H1 (cell line): ENCODE measurements at regions not wholly inside any gene's neighbourhood (a gene's known extent, or its start where the extent isn't known, plus 50 kb on each side); places are given as distances from the start of the nearest gene placed in this dataset.
A peak's percentile ranks its signal among the peaks of the same experiment; 100 is the strongest.

ENCODE experiments used
- CTCF ChIA-PET: fragments of 300-600 bp; sonication (Branson Sonifier 250); formaldehyde crosslinking; loops from one replicate; lab custom pipeline; 2021; ENCODE audit not compliant: partially characterized antibody; lab: Charles Lee
- POLR2A ChIA-PET: fragments of 300-600 bp; sonication (Branson Sonifier 250); formaldehyde crosslinking; loops from one replicate; lab custom pipeline; 2021; ENCODE audit warnings: inconsistent platforms; ENCODE audit not compliant: partially characterized antibody; lab: Charles Lee
- DNase-seq, 2 experiments: peaks; one replicate each; pipeline versions ENCODE4 v3.0.0 to v3.0.0-alpha.2; 2010 to 2022; ENCODE audit warnings: low spot score in 2 of 2, low read depth in 1 of 2, mixed read lengths in 1 of 2
- FAIRE-seq: peaks from 2 replicates; lab custom pipeline; 2011; peaks lifted over from hg19 to GRCh38; lab: Jason Lieb, UNC
- H2AFZ ChIP-seq: 2 replicates; pipeline ENCODE4 v1.8.1; 2012; ENCODE audit warnings: low read length, inconsistent platforms
- H2AK5ac ChIP-seq: 2 replicates; pipeline ENCODE4 v1.6.1; 2013; ENCODE audit warnings: low read depth, low read length
- H2BK120ac ChIP-seq: replicated peaks from 2 replicates; pipeline ENCODE3; 2013; ENCODE audit warnings: low read depth, low read length, inconsistent platforms
- H2BK12ac ChIP-seq: 2 replicates; pipeline ENCODE4 v1.6.1; 2013; ENCODE audit warnings: low read depth, low read length
- H2BK15ac ChIP-seq: 2 replicates; pipeline ENCODE4 v1.6.1; 2013; ENCODE audit warnings: low read length
- H2BK20ac ChIP-seq: 2 replicates; pipeline ENCODE4 v1.6.1; 2013; ENCODE audit warnings: low read length
- H2BK5ac ChIP-seq: 2 replicates; pipeline ENCODE4 v1.6.1; 2013; ENCODE audit warnings: low read depth, low read length
- H3K14ac ChIP-seq: 2 replicates; pipeline ENCODE4 v1.6.1; 2013; ENCODE audit warnings: inconsistent platforms; ENCODE audit not compliant: insufficient read length
- H3K18ac ChIP-seq: 2 replicates; pipeline ENCODE4 v1.6.1; 2013; ENCODE audit warnings: low read length; ENCODE audit errors: extremely low read depth
- H3K23ac ChIP-seq: 2 replicates; pipeline ENCODE4 v1.6.1; 2013; ENCODE audit warnings: inconsistent platforms; ENCODE audit not compliant: insufficient read length
- H3K23me2 ChIP-seq: 2 replicates; pipeline ENCODE4 v1.6.1; 2013; ENCODE audit warnings: low read depth, low read length
- H3K27ac ChIP-seq: 2 replicates; pipeline ENCODE4 v1.6.1; 2011; ENCODE audit warnings: low read depth, low read length, inconsistent platforms
- H3K27me3 ChIP-seq, 4 experiments: replicated peaks in 1 of 4; 1 replicate in 1 of 4; 2 replicates in 3 of 4; pipeline versions ENCODE4 v1.6.1 to v1.8.1; 2011 to 2013; ENCODE audit warnings: low read length in 3 of 4, mild to moderate bottlenecking in 3 of 4, inconsistent platforms in 2 of 4, mixed read lengths in 2 of 4, moderate library complexity in 1 of 4; ENCODE audit not compliant: control insufficient read depth in 3 of 4, insufficient read depth in 3 of 4; ENCODE audit errors: extremely low read depth in 1 of 4
- H3K36me3 ChIP-seq, 4 experiments: 2 replicates each; pipeline versions ENCODE4 v1.6.1 to v1.8.1; 2011 to 2013; ENCODE audit warnings: mild to moderate bottlenecking in 4 of 4, low read length in 3 of 4, moderate library complexity in 2 of 4, control low read depth in 1 of 4, inconsistent platforms in 1 of 4; ENCODE audit not compliant: insufficient read depth in 4 of 4, control insufficient read depth in 2 of 4
- H3K4ac ChIP-seq: replicated peaks from 2 replicates; pipeline ENCODE3; 2013; ENCODE audit warnings: low read length, low read depth, mixed read lengths, inconsistent platforms; ENCODE audit not compliant: insufficient read length
- H3K4me1 ChIP-seq, 4 experiments: replicated peaks in 1 of 4; 1 replicate in 1 of 4; 2 replicates in 3 of 4; pipeline versions ENCODE4 v1.6.1 to v1.8.1; 2011 to 2013; ENCODE audit warnings: low read length in 3 of 4, inconsistent platforms in 2 of 4, mixed read lengths in 1 of 4; ENCODE audit not compliant: insufficient read depth in 4 of 4, control insufficient read depth in 3 of 4
- H3K4me2 ChIP-seq, 2 experiments: 2 replicates each; pipeline versions ENCODE4 v1.6.1 to v1.8.1; 2011 to 2013; ENCODE audit warnings: low read depth in 2 of 2, low read length in 2 of 2, control low read depth in 1 of 2, inconsistent platforms in 1 of 2, mild to moderate bottlenecking in 1 of 2; ENCODE audit not compliant: insufficient read depth in 1 of 2
- H3K4me3 ChIP-seq, 4 experiments: fragments of 200-600, 300-600 bp in 1 of 4; sonication (generic), shearing (Covaris generic), sonication (Bioruptor Twin) in 1 of 4; 2 replicates each; pipeline versions ENCODE4 v1.5.1 to v1.8.1; 2011 to 2016; ENCODE audit warnings: low read length in 4 of 4, low read depth in 3 of 4, control low read depth in 2 of 4, inconsistent platforms in 2 of 4, mild to moderate bottlenecking in 2 of 4, mixed read lengths in 1 of 4, moderate library complexity in 1 of 4; ENCODE audit not compliant: insufficient read depth in 2 of 4; ENCODE audit errors: extremely low read depth in 1 of 4
- H3K56ac ChIP-seq: replicated peaks from 2 replicates; pipeline ENCODE3; 2013; ENCODE audit warnings: low read depth, mild to moderate bottlenecking, mixed read lengths, low read length, inconsistent platforms; ENCODE audit not compliant: insufficient read length
- H3K79me1 ChIP-seq: 2 replicates; pipeline ENCODE4 v1.6.1; 2013; ENCODE audit warnings: low read depth, low read length, control low read depth
- H3K79me2 ChIP-seq, 2 experiments: 2 replicates each; pipeline versions ENCODE4 v1.6.1 to v1.8.1; 2012 to 2013; ENCODE audit warnings: low read length in 2 of 2, mild to moderate bottlenecking in 2 of 2, inconsistent platforms in 1 of 2; ENCODE audit not compliant: insufficient read depth in 2 of 2, control insufficient read depth in 1 of 2
- H3K9ac ChIP-seq, 4 experiments: replicated peaks in 1 of 4; 1 replicate in 1 of 4; 2 replicates in 3 of 4; pipeline versions ENCODE4 v1.6.1 to v1.8.1; 2011 to 2013; ENCODE audit warnings: low read depth in 3 of 4, low read length in 3 of 4, control low read depth in 2 of 4, mild to moderate bottlenecking in 2 of 4, moderate library complexity in 2 of 4, inconsistent platforms in 1 of 4; ENCODE audit errors: extremely low read depth in 1 of 4
- H3K9me3 ChIP-seq, 2 experiments: 2 replicates each; pipeline versions ENCODE4 v1.6.1 to v1.8.1; 2012 to 2013; ENCODE audit warnings: mild to moderate bottlenecking in 2 of 2, moderate library complexity in 2 of 2, control low read depth in 1 of 2, inconsistent platforms in 1 of 2, low read depth in 1 of 2, low read length in 1 of 2, mixed read lengths in 1 of 2; ENCODE audit not compliant: insufficient read depth in 2 of 2
- H4K20me1 ChIP-seq, 2 experiments: replicated peaks in 1 of 2; 2 replicates each; pipeline versions ENCODE3 to v1.8.1; 2011 to 2013; ENCODE audit warnings: inconsistent platforms in 2 of 2, low read length in 2 of 2, mild to moderate bottlenecking in 1 of 2; ENCODE audit not compliant: insufficient read depth in 2 of 2, control insufficient read depth in 1 of 2
- H4K5ac ChIP-seq: 2 replicates; pipeline ENCODE4 v1.6.1; 2013; ENCODE audit warnings: low read length, low read depth, mixed read lengths, inconsistent platforms; ENCODE audit not compliant: insufficient read length
- H4K8ac ChIP-seq: 2 replicates; pipeline ENCODE4 v1.8.0; 2013; ENCODE audit warnings: mild to moderate bottlenecking, moderate library complexity, low read length, inconsistent platforms; ENCODE audit not compliant: insufficient read depth; ENCODE audit errors: extremely low read depth
- H4K91ac ChIP-seq: replicated peaks from 2 replicates; pipeline ENCODE3; 2013; ENCODE audit warnings: low read length, mixed read lengths, inconsistent platforms; ENCODE audit not compliant: insufficient read length
- CEBPB ChIP-seq: IDR thresholded peaks from 2 replicates; pipeline ENCODE4 v1.6.1; 2012; ENCODE audit warnings: low read depth, low read length
- CTCF ChIP-seq, 3 experiments: IDR thresholded peaks; 1 replicate in 2 of 3; 2 replicates in 1 of 3; pipeline versions ENCODE4 v1.5.1 to v1.6.1; 2011; ENCODE audit warnings: low read length in 3 of 3, mild to moderate bottlenecking in 3 of 3, inconsistent platforms in 2 of 3, low read depth in 1 of 3, moderate library complexity in 1 of 3; ENCODE audit not compliant: insufficient read depth in 1 of 3; ENCODE audit errors: control extremely low read depth in 1 of 3
- JUND ChIP-seq: IDR thresholded peaks from 2 replicates; pipeline ENCODE4 v1.6.1; 2011; ENCODE audit warnings: mild to moderate bottlenecking, improper control_type of control experiment, low read length
- KDM4A ChIP-seq: IDR thresholded peaks from one replicate; pipeline ENCODE4 v1.7.1; 2012; ENCODE audit warnings: low read depth, mild to moderate bottlenecking, moderate library complexity, low read length, inconsistent platforms; ENCODE audit not compliant: severe bottlenecking
- RAD21 ChIP-seq, 2 experiments: IDR thresholded peaks in 1 of 2; conservative IDR thresholded peaks in 1 of 2; 2 replicates each; pipeline ENCODE4 v1.6.1; 2011; ENCODE audit warnings: low read depth in 2 of 2, low read length in 2 of 2, improper control_type of control experiment in 1 of 2, inconsistent platforms in 1 of 2, mild to moderate bottlenecking in 1 of 2, moderate library complexity in 1 of 2
- USF2 ChIP-seq: IDR thresholded peaks from 2 replicates; pipeline ENCODE4 v1.6.1; 2011; ENCODE audit warnings: low read length, improper control_type of control experiment
- WGBS, 2 experiments: shearing (Covaris generic) in 1 of 2; methylation state at CpG; one replicate each; pipeline versions ENCODE4 v1.1.6 to v1.1.7; 2013 to 2015; ENCODE audit warnings: low lambda C conversion rate in 2 of 2, mixed read lengths in 2 of 2, inconsistent platforms in 1 of 2, low coverage in 1 of 2, missing lambda C conversion rate in 1 of 2; ENCODE audit not compliant: insufficient replicate concordance in 2 of 2, insufficient coverage in 1 of 2, insufficient read length in 1 of 2; ENCODE audit errors: extremely low coverage in 1 of 2, missing lambda C conversion rate in 1 of 2; 5-methylcytosine and 5-hydroxymethylcytosine counted together

GRCh38 chr11:4203603-4204360 is 109.2 kb downstream of the RRM1 start:
- 80% methylated on average over 9 of the region's 9 CpGs; no CpG with 5 or more reads in 1 of the 2 experiments for WGBS, 2 experiments
- no peak overlapping the region for H3K9ac ChIP-seq
- H3K56ac ChIP-seq: no peak overlapping the region
- TF ChIP-seq JUND (no peak), CTCF (IDR thresholded peaks at IDR 0.05; ENCODE audit: control extremely low read depth in 1 of 3, insufficient read depth in 1 of 3, low read depth in 1 of 3, low read length in 3 of 3) (peak; percentile 16 to 67 (median 51)), RAD21 (IDR thresholded peaks at IDR 0.05 in 1 of 2, conservative IDR thresholded peaks at IDR 0.05 in 1 of 2; ENCODE audit: low read depth in 2 of 2, low read length in 2 of 2) (peak; percentile 51 to 62), CEBPB (no peak), USF2 (no peak), KDM4A (no peak)
- no peaks in the 10 kb centered on the region for H3K79me1 ChIP-seq
- no peaks in the 10 kb centered on the region for H3K79me2 ChIP-seq
- H2BK15ac ChIP-seq: no peak overlapping the region
- no peaks in the 10 kb centered on the region for H3K23me2 ChIP-seq
- no peaks in the 10 kb centered on the region for H3K36me3 ChIP-seq
- no peak overlapping the region for H3K18ac ChIP-seq
- no peak overlapping the region for H2BK5ac ChIP-seq
- H3K23ac ChIP-seq: no peak overlapping the region
- no peak overlapping the region for H2BK20ac ChIP-seq
- no peak overlapping the region for H3K4me2 ChIP-seq
- H4K5ac ChIP-seq: no peak overlapping the region
- H2BK120ac ChIP-seq: no peak overlapping the region
- no peak overlapping the region for H2AK5ac ChIP-seq
- H3K4me3 ChIP-seq: no peak overlapping the region
- H2AFZ ChIP-seq: peak overlapping the region; percentile 5; the same call in 1 of the 2 replicates
- H4K91ac ChIP-seq: no peak overlapping the region
- ChIA-PET POLR2A (no interaction called here), CTCF (interaction anchor here (0.5 to 6.0 kb wide), 11 partner anchors 9 to 1814 kb away, joined by 3 to 36 read pairs (median 8); no protein-coding TSS in a partner anchor)
- H3K4ac ChIP-seq: no peak overlapping the region
- FAIRE-seq (peak; percentile 48), DNase-seq (no peak)
- no peaks in the 10 kb centered on the region for H3K4me1 ChIP-seq
- no peak overlapping the region for H3K27ac ChIP-seq
- no peaks in the 10 kb centered on the region for H3K27me3 ChIP-seq
- H3K9me3 ChIP-seq: no peaks in the 10 kb centered on the region
- no peak overlapping the region for H2BK12ac ChIP-seq
- no peaks in the 10 kb centered on the region for H4K20me1 ChIP-seq
- peak overlapping the region; percentile 58; the same call in 1 of the 2 replicates for H4K8ac ChIP-seq
- H3K14ac ChIP-seq: no peak overlapping the region
